GM21717 (cell line): ENCODE measurements at regions not wholly inside any gene's neighbourhood (a gene's known extent, or its start where the extent isn't known, plus 50 kb on each side); places are given as distances from the start of the nearest gene placed in this dataset.

Source experiments
- ATAC-seq: cut with Tn5 transposase; IDR thresholded peaks from one replicate; pipeline ENCODE4 v1.9.1; 2021; ENCODE audit warnings: mild to moderate bottlenecking, moderate library complexity; ENCODE audit not compliant: unreplicated experiment

- ATAC-seq: no peak
Measured at GRCh38 chr1:208628022-208628914, 384.1 kb upstream of the PLXNA2 start.

GRCh38 chr1:208631092-208631491 is 386.9 kb upstream of the PLXNA2 start:
- no peak for ATAC-seq

- ATAC-seq: no peak
Measured at GRCh38 chr1:208631506-208631905, 387.3 kb upstream of the PLXNA2 start.

- no peak for ATAC-seq
Measured at GRCh38 chr1:208634346-208635140, 390.4 kb upstream of the PLXNA2 start.

- no peak for ATAC-seq
Measured at GRCh38 chr1:208637181-208637580, 393.0 kb upstream of the PLXNA2 start.

- no peak for ATAC-seq
Measured at GRCh38 chr1:208639382-208639781, 395.2 kb upstream of the PLXNA2 start.

GRCh38 chr1:208640295-208640694 is 396.1 kb upstream of the PLXNA2 start:
- ATAC-seq: no peak

GRCh38 chr1:208641579-208642280 is 397.5 kb upstream of the PLXNA2 start:
- ATAC-seq: no peak

GRCh38 chr1:208643005-208643597 is 398.9 kb upstream of the PLXNA2 start:
- ATAC-seq: no peak

GRCh38 chr1:208644401-208645160 is 400.4 kb upstream of the PLXNA2 start:
- ATAC-seq: no peak

- no peak for ATAC-seq
Measured at GRCh38 chr1:208646431-208646830, 402.2 kb upstream of the PLXNA2 start.

- ATAC-seq: no peak
Measured at GRCh38 chr1:208648146-208648545, 404.0 kb upstream of the PLXNA2 start.

GRCh38 chr1:208652296-208653160 is 408.3 kb upstream of the PLXNA2 start:
- ATAC-seq: peak; percentile 90

- ATAC-seq: no peak
Measured at GRCh38 chr1:208653426-208653825, 409.2 kb upstream of the PLXNA2 start.

- ATAC-seq: no peak
Measured at GRCh38 chr1:208654241-208654640, 410.1 kb upstream of the PLXNA2 start.

GRCh38 chr1:208665936-208666335 is 421.8 kb upstream of the PLXNA2 start:
- no peak for ATAC-seq

- no peak for ATAC-seq
Measured at GRCh38 chr1:208668991-208669390, 424.8 kb upstream of the PLXNA2 start.

- no peak for ATAC-seq
Measured at GRCh38 chr1:208670778-208671177, 426.6 kb upstream of the PLXNA2 start.
